ENCODE measurements at regions not wholly inside any gene's neighbourhood (a gene's known extent, or its start where the extent isn't known, plus 50 kb on each side); places are given as distances from the start of the nearest gene placed in this dataset.

DNA sequence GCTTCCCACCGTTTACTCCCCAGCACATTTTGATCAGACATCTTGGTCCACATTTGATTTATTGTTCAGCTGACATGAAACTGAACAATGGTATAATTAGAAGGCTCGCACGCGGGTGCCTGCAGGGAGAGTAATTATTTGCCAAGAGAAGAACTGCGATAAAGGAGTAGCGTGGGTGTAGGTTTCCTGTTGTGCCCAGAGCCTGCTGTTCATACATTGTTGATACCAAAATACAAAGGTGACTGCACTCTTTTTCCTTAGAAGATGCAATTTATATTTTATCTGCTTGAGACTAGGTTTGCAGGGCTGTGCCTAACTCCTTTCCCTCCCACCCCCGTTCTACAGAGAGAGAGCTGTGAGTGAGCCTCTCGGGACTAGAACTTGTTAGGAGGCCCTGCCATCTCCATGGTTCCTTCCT lies 241.8 kb upstream of the MSX2 start:
- TF ChIP-seq CTCF (conservative IDR thresholded peaks at IDR 0.05; ENCODE audit: low read length) (no peak), EZH2phosphoT487 (IDR thresholded peaks at IDR 0.05; ENCODE audit: borderline replicate concordance) (no peak)

Data from Loucy (cell line).